GM19193 (cell line): ENCODE measurements at regions not wholly inside any gene's neighbourhood (a gene's known extent, or its start where the extent isn't known, plus 50 kb on each side); places are given as distances from the start of the nearest gene placed in this dataset.

ENCODE experiments used
- POLR2A ChIP-seq: IDR thresholded peaks from 4 replicates; pipeline ENCODE4 v1.6.1; 2011; ENCODE audit not compliant: insufficient read depth, insufficient read length; ENCODE audit errors: extremely low read depth

GRCh38 chr3:106590216-106590615 lies 721.4 kb upstream of the CBLB start:
- no peak for TF ChIP-seq POLR2A

GRCh38 chr3:106593381-106593780 lies 724.6 kb upstream of the CBLB start:
- TF ChIP-seq POLR2A: no peak

- TF ChIP-seq POLR2A: no peak
Measured at GRCh38 chr3:106609666-106610301, 741.0 kb upstream of the CBLB start.

- TF ChIP-seq POLR2A: no peak
Measured at GRCh38 chr3:106610362-106610959, 741.6 kb upstream of the CBLB start.

GRCh38 chr3:106611116-106611515 lies 742.3 kb upstream of the CBLB start:
- no peak for TF ChIP-seq POLR2A

GRCh38 chr3:106611841-106612240 lies 743.0 kb upstream of the CBLB start:
- no peak for TF ChIP-seq POLR2A

- TF ChIP-seq POLR2A: no peak
Measured at GRCh38 chr3:106616556-106616955, 747.7 kb upstream of the CBLB start.

GRCh38 chr3:106617276-106617675 lies 748.5 kb upstream of the CBLB start:
- TF ChIP-seq POLR2A: no peak

- TF ChIP-seq POLR2A: no peak
Measured at GRCh38 chr3:106620646-106621045, 751.8 kb upstream of the CBLB start.

- no peak for TF ChIP-seq POLR2A
Measured at GRCh38 chr3:106624154-106624553, 753.1 kb upstream of the CCDC54 start.

GRCh38 chr3:106628407-106628806 lies 748.8 kb upstream of the CCDC54 start:
- no peak for TF ChIP-seq POLR2A

GRCh38 chr3:106629215-106629832 lies 747.9 kb upstream of the CCDC54 start:
- TF ChIP-seq POLR2A: no peak

GRCh38 chr3:106631373-106632108 lies 745.7 kb upstream of the CCDC54 start:
- no peak for TF ChIP-seq POLR2A

GRCh38 chr3:106635271-106635670 lies 742.0 kb upstream of the CCDC54 start:
- TF ChIP-seq POLR2A: no peak

GRCh38 chr3:106635826-106636225 lies 741.4 kb upstream of the CCDC54 start:
- no peak for TF ChIP-seq POLR2A

GRCh38 chr3:106640353-106640752 lies 736.9 kb upstream of the CCDC54 start:
- TF ChIP-seq POLR2A: no peak

GRCh38 chr3:106642161-106642560 lies 735.1 kb upstream of the CCDC54 start:
- no peak for TF ChIP-seq POLR2A
